Activated CD4-positive, alpha-beta T cell treated with anti-CD3 and anti-CD28 coated beads for 4 hours (primary cell): ENCODE measurements at regions not wholly inside any gene's neighbourhood (a gene's known extent, or its start where the extent isn't known, plus 50 kb on each side); places are given as distances from the start of the nearest gene placed in this dataset.
"Not testable (repeated sequence)": the region's sequence is repeated elsewhere in the genome, so short reads cannot be mapped to it uniquely, and the experiment has no call there.

Experiments used
- DNase-seq, 2 donors: peaks; one replicate each; pipeline ENCODE4 v3.0.0-alpha.2; 2020

GRCh38 chr9:124084087-124084486 is 72.5 kb downstream of the LHX2 start:
- no peak for DNase-seq

GRCh38 chr9:124087226-124087625 is 75.7 kb downstream of the LHX2 start:
- DNase-seq = no peak

GRCh38 chr9:124088476-124088837 is 76.9 kb downstream of the LHX2 start:
- DNase-seq = no peak

GRCh38 chr9:124089631-124090488 is 78.3 kb downstream of the LHX2 start:
- DNase-seq = not testable (repeated sequence)

- no peak for DNase-seq
Observed at GRCh38 chr9:124098141-124098905, 86.8 kb downstream of the LHX2 start.

GRCh38 chr9:124099860-124100259 is 88.3 kb downstream of the LHX2 start:
- no peak for DNase-seq

GRCh38 chr9:124101215-124101968 is 89.8 kb downstream of the LHX2 start:
- DNase-seq = no peak

- no peak for DNase-seq
Observed at GRCh38 chr9:124101969-124102345, 90.4 kb downstream of the LHX2 start.

- DNase-seq = no peak
Observed at GRCh38 chr9:124102363-124102762, 90.8 kb downstream of the LHX2 start.

GRCh38 chr9:124105266-124105665 is 93.7 kb downstream of the LHX2 start:
- no peak for DNase-seq

- no peak for DNase-seq
Observed at GRCh38 chr9:124108216-124108615, 96.6 kb downstream of the LHX2 start.

GRCh38 chr9:124110307-124110915 is 98.8 kb downstream of the LHX2 start:
- no peak for DNase-seq

- DNase-seq = no peak
Observed at GRCh38 chr9:124116683-124117363, 105.3 kb downstream of the LHX2 start.

GRCh38 chr9:124118894-124119293 is 107.3 kb downstream of the LHX2 start:
- no peak for DNase-seq

GRCh38 chr9:124120272-124120671 is 108.7 kb downstream of the LHX2 start:
- no peak for DNase-seq

GRCh38 chr9:124121725-124122124 is 110.2 kb downstream of the LHX2 start:
- DNase-seq = no peak

GRCh38 chr9:124122321-124122720 is 110.8 kb downstream of the LHX2 start:
- DNase-seq = no peak

- no peak for DNase-seq
Observed at GRCh38 chr9:124122813-124123462, 111.4 kb downstream of the LHX2 start.

- not testable (repeated sequence) for DNase-seq
Observed at GRCh38 chr9:124123621-124124020, 112.1 kb downstream of the LHX2 start.

GRCh38 chr9:124124729-124125650 is 113.4 kb downstream of the LHX2 start:
- DNase-seq = no peak

GRCh38 chr9:124125651-124125977 is 114.0 kb downstream of the LHX2 start:
- DNase-seq = no peak
